Thyroid gland (tissue), 4 donors: ENCODE measurements at regions not wholly inside any gene's neighbourhood (a gene's known extent, or its start where the extent isn't known, plus 50 kb on each side); places are given as distances from the start of the nearest gene placed in this dataset.

ENCODE experiments used
- CTCF ChIP-seq, 6 experiments: fragments of 200-600 bp in 3 of 6; fragments of 450-650 bp in 3 of 6; sonication (generic) in 3 of 6; IDR thresholded peaks; one replicate each; pipeline ENCODE4 v1.5.1; 2016 to 2019; ENCODE audit warnings: antibody characterized with exemption in 6 of 6, mild to moderate bottlenecking in 2 of 6, inconsistent platforms in 1 of 6, moderate library complexity in 1 of 6
- POLR2A ChIP-seq, 2 donors: fragments of 450-650 bp; IDR thresholded peaks; one replicate each; pipeline ENCODE4 v1.6.1; 2017; ENCODE audit warnings: antibody characterized with exemption in 2 of 2, mild to moderate bottlenecking in 2 of 2, moderate library complexity in 1 of 2

- no peak for TF ChIP-seq CTCF (IDR thresholded peaks at IDR 0.05)
- TF ChIP-seq POLR2A (IDR thresholded peaks at IDR 0.05) = no peak
These were observed 196.4 kb downstream of the SEC14L1 start for GRCh38 chr17:77337150-77337549.
